ENCODE measurements at regions not wholly inside any gene's neighbourhood (a gene's known extent, or its start where the extent isn't known, plus 50 kb on each side); places are given as distances from the start of the nearest gene placed in this dataset.
A peak's percentile ranks its signal among the peaks of the same experiment; 100 is the strongest.

DNA sequence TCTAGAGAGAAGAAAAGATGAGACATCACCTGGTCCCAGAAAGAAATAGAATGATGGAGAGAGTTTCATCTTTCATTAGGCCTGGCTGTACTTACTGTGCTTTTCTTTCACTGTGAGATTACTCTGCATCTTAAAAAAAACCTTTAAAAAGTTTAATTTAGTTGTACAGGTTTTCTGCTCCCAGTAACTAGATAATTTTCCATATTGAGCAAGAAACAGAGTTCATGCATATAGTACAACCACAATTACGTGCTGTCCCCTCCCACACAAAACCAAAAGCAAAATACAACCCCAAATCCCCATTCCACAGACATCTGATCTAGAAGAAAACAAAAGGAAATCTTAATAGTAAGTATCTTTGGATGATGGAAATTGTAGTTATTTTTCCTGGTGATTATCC is 371.2 kb downstream of the SH2D1A start:
- no peaks in the 10 kb centered on the region for H3K27me3 ChIP-seq (replicated peaks in 1 of 2; ENCODE audit: control insufficient read depth in 2 of 2, extremely low read depth in 1 of 2, insufficient read depth in 2 of 2, low read length in 1 of 2)
- peaks cover 4 to 10% (median 9%) of the 10 kb centered on the region in 3 donors for H3K4me1 Mint-ChIP-seq
- no peaks in the 10 kb centered on the region for H3K9me3 ChIP-seq
- H3K27ac Mint-ChIP-seq = peak overlapping the region in 1 of 2 donors; percentile 23
- ChIA-PET CTCF (no interaction called here), POLR2A (no interaction called here)
- H3K27me3 Mint-ChIP-seq = no peaks in the 10 kb centered on the region
- no peaks in the 10 kb centered on the region for H3K9me3 Mint-ChIP-seq
- DNase-seq = no peak
- H3K36me3 Mint-ChIP-seq = no peaks in the 10 kb centered on the region
- H3K4me3 Mint-ChIP-seq = peak overlapping the region in 1 of 3 donors; percentile 21
- no peak for ATAC-seq (replicated peaks in 1 of 4)
- WGBS (ENCODE audit: insufficient coverage) = no CpG with 5 or more reads among the region's 1 CpG
- H3K4me1 ChIP-seq (ENCODE audit: control insufficient read depth in 1 of 2, extremely low read depth in 1 of 2, insufficient read depth in 2 of 2, low read length in 2 of 2) = peaks cover 0 to 2% of the 10 kb centered on the region in 2 experiments
- no peak overlapping the region for H3K4me3 ChIP-seq (ENCODE audit: control insufficient read depth in 1 of 2, extremely low read depth in 1 of 2, low read length in 1 of 2)
- no peak overlapping the region for H3K27ac ChIP-seq (ENCODE audit: low read length)
- no peaks in the 10 kb centered on the region for H3K36me3 ChIP-seq (ENCODE audit: control insufficient read depth in 2 of 2, extremely low read depth in 1 of 2, insufficient read depth in 1 of 2, low read length in 1 of 2)

DNA sequence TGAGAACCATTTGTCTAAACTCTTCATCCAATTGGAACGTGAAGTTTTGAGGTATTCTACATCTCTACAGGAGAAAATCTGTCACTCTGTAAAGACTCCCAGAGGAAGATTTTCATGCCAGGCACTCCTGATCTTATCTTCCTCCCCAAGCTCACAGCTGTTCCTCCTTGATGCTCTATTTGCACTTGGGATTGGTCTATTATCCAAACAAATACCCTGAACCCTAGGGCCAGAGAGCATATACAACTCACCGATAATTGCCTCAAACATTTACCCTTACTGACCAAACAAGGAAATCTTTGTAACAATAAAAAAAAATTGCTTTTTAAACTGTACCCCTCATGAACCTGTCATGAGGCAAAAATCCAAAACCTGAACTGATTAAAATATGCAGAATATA is 372.7 kb downstream of the SH2D1A start:
- Mint-ChIP-seq H3K27me3 (no peaks in the 10 kb centered on the region), H3K4me1 (peaks cover 5 to 10% (median 9%) of the 10 kb centered on the region in 3 donors), H3K36me3 (no peaks in the 10 kb centered on the region), H3K4me3 (no peak overlapping the region), H3K27ac (no peak overlapping the region), H3K9me3 (no peaks in the 10 kb centered on the region)
- H3K4me1 ChIP-seq (ENCODE audit: control insufficient read depth in 1 of 2, extremely low read depth in 1 of 2, insufficient read depth in 2 of 2, low read length in 2 of 2) = peaks cover 0 to 2% of the 10 kb centered on the region in 2 experiments
- DNase-seq (no peak), ATAC-seq (replicated peaks in 1 of 4) (no peak)
- CTCF ChIA-PET = no interaction called here
- H3K27ac ChIP-seq (ENCODE audit: low read length) = no peak overlapping the region
- no peaks in the 10 kb centered on the region for H3K9me3 ChIP-seq
- WGBS (ENCODE audit: insufficient coverage) = no CpG with 5 or more reads among the region's 2 CpGs
- no peak overlapping the region for H3K4me3 ChIP-seq (ENCODE audit: control insufficient read depth in 1 of 2, extremely low read depth in 1 of 2, low read length in 1 of 2)
- POLR2A ChIA-PET = no interaction called here
- no peaks in the 10 kb centered on the region for H3K36me3 ChIP-seq (ENCODE audit: control insufficient read depth in 2 of 2, extremely low read depth in 1 of 2, insufficient read depth in 1 of 2, low read length in 1 of 2)
- H3K27me3 ChIP-seq (replicated peaks in 1 of 2; ENCODE audit: control insufficient read depth in 2 of 2, extremely low read depth in 1 of 2, insufficient read depth in 2 of 2, low read length in 1 of 2) = no peaks in the 10 kb centered on the region

DNA sequence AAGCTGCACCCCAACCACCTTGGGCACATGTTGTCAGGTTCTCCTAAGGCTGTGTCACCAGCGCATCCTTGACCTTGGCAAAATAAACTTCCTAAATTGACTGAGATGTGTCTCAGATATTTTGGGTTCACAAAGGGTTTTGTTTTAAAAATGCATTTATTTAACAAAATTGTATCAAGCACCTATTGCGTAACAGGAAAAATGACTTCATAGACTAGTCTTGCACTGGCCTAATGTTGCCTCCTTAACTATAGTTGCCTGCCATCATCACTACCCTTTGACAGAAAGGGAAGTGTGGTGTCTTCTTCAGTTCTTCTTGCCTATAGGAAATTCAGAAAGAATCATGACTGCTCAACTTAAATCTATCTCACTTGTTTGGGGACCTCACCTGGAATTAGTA is 374.2 kb downstream of the SH2D1A start:
- POLR2A ChIA-PET = interaction anchor here in 1 of 2 donors (0.6 kb wide), 1 partner anchor 104 kb away, joined by 4 read pairs; no protein-coding TSS in a partner anchor
- Histone ChIP-seq H3K36me3 (ENCODE audit: control insufficient read depth in 2 of 2, extremely low read depth in 1 of 2, insufficient read depth in 1 of 2, low read length in 1 of 2) (no peaks in the 10 kb centered on the region), H3K27me3 (replicated peaks in 1 of 2; ENCODE audit: control insufficient read depth in 2 of 2, extremely low read depth in 1 of 2, insufficient read depth in 2 of 2, low read length in 1 of 2) (no peaks in the 10 kb centered on the region), H3K9me3 (no peaks in the 10 kb centered on the region), H3K4me3 (ENCODE audit: control insufficient read depth in 1 of 2, extremely low read depth in 1 of 2, low read length in 1 of 2) (no peak overlapping the region), H3K27ac (ENCODE audit: low read length) (no peak overlapping the region), H3K4me1 (ENCODE audit: control insufficient read depth in 1 of 2, extremely low read depth in 1 of 2, insufficient read depth in 2 of 2, low read length in 2 of 2) (peaks cover 3 to 10% of the 10 kb centered on the region in 2 experiments)
- H3K4me3 Mint-ChIP-seq = no peak overlapping the region
- no peak for DNase-seq
- CTCF ChIA-PET = no interaction called here
- no peaks in the 10 kb centered on the region for H3K27me3 Mint-ChIP-seq
- no peaks in the 10 kb centered on the region for H3K9me3 Mint-ChIP-seq
- no peak overlapping the region for H3K27ac Mint-ChIP-seq
- no peak for ATAC-seq (replicated peaks in 1 of 4)
- no peaks in the 10 kb centered on the region for H3K36me3 Mint-ChIP-seq
- no CpG with 5 or more reads among the region's 2 CpGs for WGBS (ENCODE audit: insufficient coverage)
- peaks cover 12 to 16% (median 14%) of the 10 kb centered on the region in 3 donors for H3K4me1 Mint-ChIP-seq

DNA sequence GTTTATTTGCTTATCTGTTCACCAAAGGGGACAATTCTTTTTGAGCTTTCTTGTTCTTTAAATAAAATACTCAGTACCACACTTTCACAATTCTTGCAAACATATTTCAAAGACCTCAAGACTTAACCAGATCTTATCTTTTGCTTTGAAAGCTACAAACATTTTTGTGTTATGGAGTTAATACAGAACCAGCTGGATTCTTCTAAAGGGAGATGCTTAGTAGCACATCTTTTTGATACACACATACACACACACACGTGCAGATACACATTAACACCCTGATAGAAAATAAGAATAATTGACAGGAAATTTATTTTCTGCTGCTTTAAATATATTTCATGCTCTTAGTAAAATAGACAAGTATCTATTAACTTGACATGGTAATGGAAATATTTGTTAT is 379.1 kb downstream of the SH2D1A start:
- peaks cover 5 to 19% of the 10 kb centered on the region in 2 experiments for H3K4me1 ChIP-seq (ENCODE audit: control insufficient read depth in 1 of 2, extremely low read depth in 1 of 2, insufficient read depth in 2 of 2, low read length in 2 of 2)
- H3K4me1 Mint-ChIP-seq = peaks cover 28 to 41% (median 29%) of the 10 kb centered on the region in 3 donors
- no peaks in the 10 kb centered on the region for H3K9me3 Mint-ChIP-seq
- H3K4me3 ChIP-seq (ENCODE audit: control insufficient read depth in 1 of 2, extremely low read depth in 1 of 2, low read length in 1 of 2) = no peak overlapping the region
- peak overlapping the region; percentile 49 to 66 for H3K27ac Mint-ChIP-seq
- WGBS (ENCODE audit: insufficient coverage) = no CpG with 5 or more reads among the region's 1 CpG
- peak overlapping the region in 1 of 3 donors; percentile 29 for H3K4me3 Mint-ChIP-seq
- ATAC-seq (replicated peaks in 1 of 4) = peak in 2 of 4 experiments; percentile 20 to 50
- H3K27ac ChIP-seq (ENCODE audit: low read length) = no peak overlapping the region
- no peak for DNase-seq
- H3K36me3 ChIP-seq (ENCODE audit: control insufficient read depth in 2 of 2, extremely low read depth in 1 of 2, insufficient read depth in 1 of 2, low read length in 1 of 2) = no peaks in the 10 kb centered on the region
- H3K36me3 Mint-ChIP-seq = no peaks in the 10 kb centered on the region
- POLR2A ChIA-PET = no interaction called here
- CTCF ChIA-PET = no interaction called here
- H3K9me3 ChIP-seq = no peaks in the 10 kb centered on the region
- H3K27me3 ChIP-seq (replicated peaks in 1 of 2; ENCODE audit: control insufficient read depth in 2 of 2, extremely low read depth in 1 of 2, insufficient read depth in 2 of 2, low read length in 1 of 2) = no peaks in the 10 kb centered on the region
- H3K27me3 Mint-ChIP-seq = peaks cover 0 to 7% of the 10 kb centered on the region in 2 donors

DNA sequence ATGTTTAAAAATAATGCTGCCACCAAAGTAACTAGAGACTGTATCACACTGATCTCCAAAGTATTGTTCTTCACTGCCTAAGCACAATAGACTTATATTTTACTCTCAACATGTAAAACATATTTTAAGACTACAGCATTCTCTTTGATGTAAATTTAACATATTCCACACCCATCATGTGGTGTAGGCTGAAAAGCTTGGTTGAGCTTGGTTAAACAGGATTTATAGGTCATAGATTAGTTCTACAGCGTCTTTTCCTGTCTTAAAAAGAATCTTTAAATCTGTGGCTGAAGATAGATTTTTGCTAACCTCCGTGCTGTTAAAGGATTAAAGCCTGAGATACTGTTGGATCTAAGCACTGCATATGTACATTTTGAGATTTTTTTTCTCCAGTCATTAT is 379.9 kb downstream of the SH2D1A start:
- Histone ChIP-seq H3K27ac (ENCODE audit: low read length) (no peak overlapping the region), H3K4me3 (ENCODE audit: control insufficient read depth in 1 of 2, extremely low read depth in 1 of 2, low read length in 1 of 2) (no peak overlapping the region), H3K9me3 (no peaks in the 10 kb centered on the region), H3K27me3 (replicated peaks in 1 of 2; ENCODE audit: control insufficient read depth in 2 of 2, extremely low read depth in 1 of 2, insufficient read depth in 2 of 2, low read length in 1 of 2) (no peaks in the 10 kb centered on the region), H3K4me1 (ENCODE audit: control insufficient read depth in 1 of 2, extremely low read depth in 1 of 2, insufficient read depth in 2 of 2, low read length in 2 of 2) (peaks cover 5 to 23% of the 10 kb centered on the region in 2 experiments), H3K36me3 (ENCODE audit: control insufficient read depth in 2 of 2, extremely low read depth in 1 of 2, insufficient read depth in 1 of 2, low read length in 1 of 2) (no peaks in the 10 kb centered on the region)
- Mint-ChIP-seq H3K9me3 (no peaks in the 10 kb centered on the region), H3K4me1 (peaks cover 32 to 44% (median 34%) of the 10 kb centered on the region in 3 donors), H3K27ac (peak overlapping the region; percentile 62 to 65), H3K27me3 (peaks cover 0 to 7% of the 10 kb centered on the region in 2 donors), H3K36me3 (no peaks in the 10 kb centered on the region), H3K4me3 (peak overlapping the region; percentile 25 to 39 (median 31))
- ChIA-PET CTCF (no interaction called here), POLR2A (no interaction called here)
- no CpG with 5 or more reads among the region's 2 CpGs for WGBS (ENCODE audit: insufficient coverage)
- peak in 3 of 4 experiments; percentile 30 to 70 (median 35) for ATAC-seq (replicated peaks in 1 of 4)
- DNase-seq = no peak

DNA sequence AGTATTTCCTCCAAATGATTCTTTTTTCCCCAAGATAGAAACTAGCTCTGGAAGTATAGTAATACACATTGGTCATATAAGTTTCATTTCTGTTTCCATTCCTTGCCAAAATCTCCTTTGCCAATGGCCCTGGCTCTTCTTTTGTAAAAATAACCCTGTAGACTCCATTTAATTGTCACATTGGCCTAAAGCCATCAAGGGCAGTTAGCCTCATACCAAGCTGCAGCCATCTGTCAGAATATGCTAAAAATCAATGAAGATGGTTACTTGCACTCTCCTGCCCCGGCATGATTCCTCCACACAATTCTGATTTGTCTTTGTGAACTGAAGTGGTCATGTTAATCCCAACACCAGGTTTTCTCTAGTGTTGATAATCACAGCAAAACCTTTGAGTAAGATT is 380.5 kb downstream of the SH2D1A start:
- Histone ChIP-seq H3K4me3 (ENCODE audit: control insufficient read depth in 1 of 2, extremely low read depth in 1 of 2, low read length in 1 of 2) (no peak overlapping the region), H3K4me1 (ENCODE audit: control insufficient read depth in 1 of 2, extremely low read depth in 1 of 2, insufficient read depth in 2 of 2, low read length in 2 of 2) (peaks cover 5 to 25% of the 10 kb centered on the region in 2 experiments), H3K9me3 (no peaks in the 10 kb centered on the region), H3K27me3 (replicated peaks in 1 of 2; ENCODE audit: control insufficient read depth in 2 of 2, extremely low read depth in 1 of 2, insufficient read depth in 2 of 2, low read length in 1 of 2) (no peaks in the 10 kb centered on the region), H3K27ac (ENCODE audit: low read length) (no peak overlapping the region), H3K36me3 (ENCODE audit: control insufficient read depth in 2 of 2, extremely low read depth in 1 of 2, insufficient read depth in 1 of 2, low read length in 1 of 2) (no peaks in the 10 kb centered on the region)
- Mint-ChIP-seq H3K27me3 (peaks cover 0 to 7% of the 10 kb centered on the region in 2 donors), H3K4me3 (peak overlapping the region in 1 of 3 donors; percentile 39), H3K27ac (peak overlapping the region; percentile 45 to 60), H3K9me3 (no peaks in the 10 kb centered on the region), H3K36me3 (no peaks in the 10 kb centered on the region), H3K4me1 (peaks cover 34 to 50% (median 38%) of the 10 kb centered on the region in 3 donors)
- no CpG with 5 or more reads among the region's 1 CpG for WGBS (ENCODE audit: insufficient coverage)
- CTCF ChIA-PET = no interaction called here
- POLR2A ChIA-PET = no interaction called here
- no peak for ATAC-seq (replicated peaks in 1 of 4)
- DNase-seq = no peak
